ENCODE measurements at regions not wholly inside any gene's neighbourhood (a gene's known extent, or its start where the extent isn't known, plus 50 kb on each side); places are given as distances from the start of the nearest gene placed in this dataset.

DNA sequence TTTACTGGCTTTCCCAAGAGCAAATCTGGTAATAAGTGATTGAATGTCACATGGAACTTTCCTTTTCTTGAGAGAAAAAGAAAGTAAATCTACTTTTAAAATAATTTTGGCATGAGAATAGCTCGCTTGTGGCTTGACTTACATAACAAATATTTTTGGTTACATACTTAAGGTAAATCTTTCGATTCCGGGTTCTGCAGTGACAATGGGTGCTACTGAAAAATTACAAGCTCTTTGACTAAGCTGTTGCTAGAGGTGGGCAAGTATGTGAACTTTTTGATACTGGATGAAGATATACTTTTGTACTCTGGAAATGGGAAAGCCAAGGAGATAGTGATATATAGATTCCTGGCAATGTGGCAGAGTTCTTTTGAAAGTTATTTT lies 51.9 kb upstream of the OTOL1 start:
- ChIA-PET CTCF (no interaction called here), POLR2A (ENCODE audit: unreplicated experiment) (no interaction called here)
- no peak overlapping the region for H3K27ac ChIP-seq
- no peaks in the 10 kb centered on the region for H3K36me3 ChIP-seq (ENCODE audit: low read depth)
- DNase-seq: no peak
- no peaks in the 10 kb centered on the region for H3K4me1 ChIP-seq (replicated peaks; ENCODE audit: insufficient read depth)
- no peaks in the 10 kb centered on the region for H3K79me2 ChIP-seq (ENCODE audit: low read depth)
- H3K4me3 ChIP-seq: no peak overlapping the region
- BruUV-seq (replicated peaks): no TSS peak
- H3K9me2 ChIP-seq (ENCODE audit: insufficient read depth): no peaks in the 10 kb centered on the region
- H2AFZ ChIP-seq: no peak overlapping the region
- no peaks in the 10 kb centered on the region; the same call in 1 of the 2 replicates for H3K9me3 ChIP-seq (ENCODE audit: insufficient read depth, low read depth)
- no peaks in the 10 kb centered on the region for H3K27me3 ChIP-seq (ENCODE audit: insufficient read depth, low read depth)
- no peak for TF ChIP-seq EZH2 (IDR thresholded peaks at IDR 0.05; ENCODE audit: low read depth)
- no peak for TF ChIP-seq CTCF (conservative IDR thresholded peaks at IDR 0.05)
- no peak overlapping the region for H3K4me2 ChIP-seq
- no peaks in the 10 kb centered on the region for H4K20me1 ChIP-seq (ENCODE audit: insufficient read depth)
- intact Hi-C loops (cut with micrococcal nuclease; ENCODE audit: unreplicated experiment): no loop called here
- H3F3A ChIP-seq (ENCODE audit: insufficient read depth, low read depth): no peaks in the 10 kb centered on the region

GRCh38 chr3:161443921-161444693 lies 52.5 kb upstream of the OTOL1 start:
- Histone ChIP-seq H3K27me3 (ENCODE audit: insufficient read depth, low read depth) (no peaks in the 10 kb centered on the region), H3K27ac (no peak overlapping the region), H2AFZ (no peak overlapping the region), H3F3A (ENCODE audit: insufficient read depth, low read depth) (no peaks in the 10 kb centered on the region), H3K36me3 (ENCODE audit: low read depth) (no peaks in the 10 kb centered on the region), H3K4me3 (no peak overlapping the region), H3K4me2 (no peak overlapping the region), H3K4me1 (replicated peaks; ENCODE audit: insufficient read depth) (no peaks in the 10 kb centered on the region), H3K9me2 (ENCODE audit: insufficient read depth) (no peaks in the 10 kb centered on the region), H3K9me3 (ENCODE audit: insufficient read depth, low read depth) (no peaks in the 10 kb centered on the region; the same call in 1 of the 2 replicates), H3K79me2 (ENCODE audit: low read depth) (no peaks in the 10 kb centered on the region), H4K20me1 (ENCODE audit: insufficient read depth) (no peaks in the 10 kb centered on the region)
- BruUV-seq (replicated peaks): no TSS peak
- POLR2A ChIA-PET (ENCODE audit: unreplicated experiment): interaction anchor here (0.6 kb wide), 1 partner anchor 342 kb away, joined by 3 read pairs; no protein-coding TSS in a partner anchor
- intact Hi-C loops (cut with micrococcal nuclease; ENCODE audit: unreplicated experiment): no loop called here
- TF ChIP-seq CTCF (conservative IDR thresholded peaks at IDR 0.05): no peak
- no peak for TF ChIP-seq EZH2 (IDR thresholded peaks at IDR 0.05; ENCODE audit: low read depth)
- DNase-seq: no peak
- CTCF ChIA-PET: no interaction called here

DNA sequence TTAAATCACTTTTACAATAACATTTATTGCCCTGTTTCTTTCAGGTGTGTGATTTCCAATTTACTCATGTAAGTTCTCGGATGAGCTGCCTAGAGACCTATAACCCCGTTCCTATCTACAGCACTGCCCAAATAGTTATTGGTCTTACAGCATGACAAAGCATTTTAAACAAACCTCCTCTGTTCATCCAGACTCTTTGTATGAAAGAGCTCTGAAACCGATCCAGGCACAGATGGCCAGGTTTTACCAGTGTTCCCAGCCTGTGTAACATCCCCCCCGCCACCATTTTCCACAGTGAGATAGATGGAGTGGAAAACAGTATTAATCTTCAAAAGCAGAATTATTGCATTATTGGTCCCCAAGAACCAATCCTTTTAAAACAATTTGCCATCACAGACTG lies 59.0 kb upstream of the SPTSSB start:
- intact Hi-C loops (cut with micrococcal nuclease; ENCODE audit: unreplicated experiment): no loop called here
- BruUV-seq (replicated peaks): no TSS peak
- no peak overlapping the region; the same call in 1 of the 2 replicates for H2AFZ ChIP-seq
- no peaks in the 10 kb centered on the region for H3K27me3 ChIP-seq (ENCODE audit: insufficient read depth, low read depth)
- no peaks in the 10 kb centered on the region for H3K9me3 ChIP-seq (ENCODE audit: insufficient read depth, low read depth)
- POLR2A ChIA-PET (ENCODE audit: unreplicated experiment): no interaction called here
- H3K4me1 ChIP-seq (replicated peaks; ENCODE audit: insufficient read depth): no peaks in the 10 kb centered on the region
- no peaks in the 10 kb centered on the region for H3K79me2 ChIP-seq (ENCODE audit: low read depth)
- no peaks in the 10 kb centered on the region for H3F3A ChIP-seq (ENCODE audit: insufficient read depth, low read depth)
- TF ChIP-seq CTCF (conservative IDR thresholded peaks at IDR 0.05) (no peak), EZH2 (IDR thresholded peaks at IDR 0.05; ENCODE audit: low read depth) (no peak)
- H3K4me3 ChIP-seq: no peak overlapping the region
- CTCF ChIA-PET: no interaction called here
- H4K20me1 ChIP-seq (ENCODE audit: insufficient read depth): no peaks in the 10 kb centered on the region
- H3K4me2 ChIP-seq: no peak overlapping the region
- H3K27ac ChIP-seq: no peak overlapping the region
- H3K9me2 ChIP-seq (ENCODE audit: insufficient read depth): no peaks in the 10 kb centered on the region
- DNase-seq: no peak
- no peaks in the 10 kb centered on the region for H3K36me3 ChIP-seq (ENCODE audit: low read depth)

Data from PC-9 (cell line).